IMR-90 (cell line): ENCODE measurements at regions not wholly inside any gene's neighbourhood (a gene's known extent, or its start where the extent isn't known, plus 50 kb on each side); places are given as distances from the start of the nearest gene placed in this dataset.
A peak's percentile ranks its signal among the peaks of the same experiment; 100 is the strongest.

Experiments
- ATAC-seq: fragments of 200-7000 bp; cut with Tn5 transposase; 2 replicates; pipeline ENCODE4 v1.9.1; 2020; ENCODE audit warnings: low read depth, mild to moderate bottlenecking, moderate library complexity
- BruUV-seq: library from RNA; stranded (reverse); fragments of 400-500 nt; replicated peaks from 2 replicates; lab custom pipeline; 2021; lab: Mats Ljungman, UMichigan
- CTCF ChIA-PET: fragments of 300-600 bp; formaldehyde crosslinking; extraction: SDS; loops from one replicate; lab custom pipeline; 2021; ENCODE audit warnings: antibody characterized with exemption; lab: Yijun Ruan, JAX
- POLR2A ChIA-PET: fragments of 300-600 bp; sonication (Branson Sonifier 250); formaldehyde crosslinking; loops from one replicate; lab custom pipeline; 2022; ENCODE audit warnings: antibody characterized with exemption; ENCODE audit not compliant: unreplicated experiment; lab: Charles Lee
- DNase-seq: peaks from one replicate; pipeline ENCODE4 v3.0.0; 2013
- H2AFZ ChIP-seq: replicated peaks from 2 replicates; pipeline ENCODE3; 2013; ENCODE audit warnings: low read length, mild to moderate bottlenecking; ENCODE audit not compliant: poor library complexity
- H2AK5ac ChIP-seq: 2 replicates; pipeline ENCODE4 v1.6.1; 2013; ENCODE audit warnings: low read depth, low read length, inconsistent platforms
- H2AK9ac ChIP-seq: replicated peaks from 2 replicates; pipeline ENCODE3; 2013; ENCODE audit warnings: mild to moderate bottlenecking, low read depth, low read length, moderate library complexity; ENCODE audit not compliant: poor library complexity
- H2BK120ac ChIP-seq: 2 replicates; pipeline ENCODE4 v1.6.1; 2013; ENCODE audit warnings: low read depth, low read length, inconsistent platforms
- H2BK15ac ChIP-seq: 3 replicates; pipeline ENCODE4 v1.6.1; 2013; ENCODE audit warnings: low read depth, low read length, inconsistent platforms
- H2BK20ac ChIP-seq: 2 replicates; pipeline ENCODE4 v1.6.1; 2013; ENCODE audit warnings: low read depth, mild to moderate bottlenecking, inconsistent platforms, low read length, moderate library complexity
- H2BK5ac ChIP-seq: 2 replicates; pipeline ENCODE4 v1.6.1; 2013; ENCODE audit warnings: mild to moderate bottlenecking, low read depth, low read length, inconsistent platforms; ENCODE audit not compliant: poor library complexity, severe bottlenecking
- H3K14ac ChIP-seq: replicated peaks from 2 replicates; pipeline ENCODE4 v1.6.1; 2013; ENCODE audit warnings: low read depth, low read length, inconsistent platforms
- H3K18ac ChIP-seq: 2 replicates; pipeline ENCODE4 v1.6.1; 2013; ENCODE audit warnings: low read depth, low read length, control low read depth
- H3K23ac ChIP-seq: 2 replicates; pipeline ENCODE4 v1.6.1; 2013; ENCODE audit warnings: low read depth, low read length, inconsistent platforms
- H3K27ac ChIP-seq: 2 replicates; pipeline ENCODE4 v1.5.1; 2013; ENCODE audit warnings: mild to moderate bottlenecking, control low read depth, low read length; ENCODE audit not compliant: insufficient read depth
- H3K27me3 ChIP-seq: 2 replicates; pipeline ENCODE4 v1.6.1; 2013; ENCODE audit warnings: low read length; ENCODE audit not compliant: control insufficient read depth, insufficient read depth
- H3K36me3 ChIP-seq: 2 replicates; pipeline ENCODE4 v1.6.1; 2013; ENCODE audit warnings: low read length, mixed read lengths; ENCODE audit not compliant: control insufficient read depth, insufficient read depth
- H3K4ac ChIP-seq: 2 replicates; pipeline ENCODE4 v1.6.1; 2013; ENCODE audit warnings: low read depth, low read length, inconsistent platforms
- H3K4me1 ChIP-seq: 2 replicates; pipeline ENCODE4 v1.6.1; 2013; ENCODE audit warnings: low read length, mixed read lengths; ENCODE audit not compliant: control insufficient read depth, insufficient read depth
- H3K4me2 ChIP-seq: 2 replicates; pipeline ENCODE4 v1.6.1; 2013; ENCODE audit warnings: low read depth, mild to moderate bottlenecking, control low read depth, low read length, moderate library complexity
- H3K4me3 ChIP-seq: 2 replicates; pipeline ENCODE4 v1.5.1; 2013; ENCODE audit warnings: low read depth, mild to moderate bottlenecking, control low read depth, low read length, moderate library complexity; ENCODE audit not compliant: insufficient read depth
- H3K56ac ChIP-seq: 2 replicates; pipeline ENCODE4 v1.6.1; 2013; ENCODE audit warnings: low read length, inconsistent platforms; ENCODE audit not compliant: insufficient read depth; ENCODE audit errors: extremely low read depth
- H3K79me1 ChIP-seq, 2 experiments: 2 replicates each; pipeline ENCODE4 v1.6.1; 2013; ENCODE audit warnings: low read length in 2 of 2, inconsistent platforms in 1 of 2, low read depth in 1 of 2
- H3K9ac ChIP-seq: 2 replicates; pipeline ENCODE4 v1.6.1; 2013; ENCODE audit warnings: low read depth, low read length, control low read depth
- H3K9me1 ChIP-seq: 2 replicates; pipeline ENCODE4 v1.6.1; 2013; ENCODE audit warnings: low read length, inconsistent platforms; ENCODE audit not compliant: insufficient read depth
- H3K9me3 ChIP-seq: 2 replicates; pipeline ENCODE4 v1.6.1; 2013; ENCODE audit warnings: low read length; ENCODE audit not compliant: control insufficient read depth, insufficient read depth
- H4K20me1 ChIP-seq: 2 replicates; pipeline ENCODE4 v1.6.1; 2013; ENCODE audit warnings: low read length, inconsistent platforms; ENCODE audit not compliant: insufficient read depth
- H4K5ac ChIP-seq: 2 replicates; pipeline ENCODE4 v1.6.1; 2013; ENCODE audit warnings: mild to moderate bottlenecking, low read depth, low read length, control low read depth
- H4K8ac ChIP-seq, 2 experiments: 2 replicates each; pipeline ENCODE4 v1.6.1; 2013; ENCODE audit warnings: low read depth in 2 of 2, low read length in 2 of 2, control low read depth in 1 of 2, inconsistent platforms in 1 of 2
- H4K91ac ChIP-seq: 2 replicates; pipeline ENCODE4 v1.6.1; 2013; ENCODE audit warnings: low read depth, low read length, inconsistent platforms; ENCODE audit not compliant: insufficient read depth
- FOS ChIP-seq: fragments of 150-350 bp; IDR thresholded peaks from 2 replicates; pipeline ENCODE4 v1.6.1; 2016; ENCODE audit warnings: low read depth, low read length
- SMC3 ChIP-seq: fragments of 150-350 bp; IDR thresholded peaks from 2 replicates; pipeline ENCODE4 v1.6.1; 2016; ENCODE audit warnings: low read depth, mild to moderate bottlenecking, antibody characterized with exemption, low read length, moderate library complexity
- WGBS, 2 experiments: methylation state at CpG; one replicate each; pipeline versions ENCODE4 v1.1.5 to v1.1.7; 2013; ENCODE audit warnings: missing lambda C conversion rate in 2 of 2; ENCODE audit not compliant: insufficient read length in 1 of 2; ENCODE audit errors: extremely low coverage in 2 of 2; 5-methylcytosine and 5-hydroxymethylcytosine counted together
- dilution Hi-C: fragments of 300-500 bp; cut with HindIII; formaldehyde crosslinking; loops from one replicate; pipeline ENCODE4 v1.14.3; 2018; ENCODE audit warnings: low sequenced_read_pairs; ENCODE audit not compliant: unreplicated experiment
- in situ Hi-C: fragments of 300-500 bp; cut with MboI; formaldehyde crosslinking; loops from 3 replicates; pipeline ENCODE4 v1.14.3; 2019; ENCODE audit warnings: low sequenced_read_pairs, inconsistent platforms, mixed read lengths
- intact Hi-C: fragments of 100-400 bp; cut with micrococcal nuclease; formaldehyde crosslinking; loops from 2 replicates; pipeline ENCODE4 v1.10.0; 2022

DNA sequence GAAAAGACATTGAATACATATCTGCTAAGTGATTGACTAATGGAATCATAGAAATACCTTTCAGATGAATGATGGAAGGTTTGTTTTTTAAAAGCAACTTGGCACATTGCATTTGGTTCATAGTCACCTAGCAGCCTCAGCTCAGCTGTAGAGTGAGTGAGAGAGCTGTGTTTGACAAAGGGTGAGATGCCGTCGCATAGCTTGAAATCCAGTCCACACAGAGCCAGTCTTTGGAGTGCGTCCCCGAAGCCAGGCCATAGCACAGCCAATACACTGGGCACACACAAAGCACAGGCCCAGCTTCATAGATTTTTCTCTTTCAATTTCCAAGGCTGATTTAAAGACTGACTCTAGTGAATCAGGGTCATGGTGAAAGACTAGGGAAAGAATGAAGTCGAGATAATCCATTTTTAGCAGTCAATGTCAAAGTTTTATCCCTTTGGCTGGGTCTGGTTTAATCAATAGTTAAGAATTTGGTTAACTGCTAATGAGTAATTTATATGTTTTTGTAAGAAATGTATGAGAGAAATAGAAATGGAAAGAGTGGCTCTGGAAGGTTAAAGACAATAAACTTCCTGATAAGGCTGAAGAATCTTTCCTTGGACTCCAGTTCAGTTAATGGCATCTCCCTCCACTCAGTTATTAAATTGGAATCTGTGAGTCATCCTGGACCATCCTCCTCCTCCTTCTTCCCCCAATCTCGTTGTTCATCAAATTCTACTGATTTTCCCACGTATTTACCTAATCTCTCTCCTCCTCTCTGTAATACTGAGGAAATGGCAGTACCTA lies 101.2 kb upstream of the IRF2BP2 start:
- POLR2A ChIA-PET: no interaction called here
- WGBS, 2 experiments: no CpG with 5 or more reads among the region's 7 CpGs

More for the DNA sequence above, 101.2 kb upstream of the IRF2BP2 start:
- peaks cover 8% of the 10 kb centered on the region for H3K4me1 ChIP-seq
- peak overlapping the region; percentile 8; the same call in 1 of the 2 replicates for H4K5ac ChIP-seq
- peak overlapping the region in 1 of 2 experiments; percentile 45; a peak in 1 of 4 replicates for H4K8ac ChIP-seq
- peak overlapping the region; percentile 27; the same call in 1 of the 2 replicates for H2AK5ac ChIP-seq
- peak overlapping the region; percentile 35 for H2AFZ ChIP-seq
- no TSS peak for BruUV-seq
- no peaks in the 10 kb centered on the region for H4K20me1 ChIP-seq
- peak overlapping the region; percentile 52; the same call in 1 of the 2 replicates for H3K14ac ChIP-seq
- no peak overlapping the region for H3K4me2 ChIP-seq
- peak; percentile 41; the same call in 1 of the 2 replicates for ATAC-seq
- H3K79me1 ChIP-seq: no peaks in the 10 kb centered on the region
- H3K36me3 ChIP-seq: no peaks in the 10 kb centered on the region
- H3K9me1 ChIP-seq: peaks cover 13% of the 10 kb centered on the region; the same call in 1 of the 2 replicates
- intact Hi-C loops: no loop called here
- peak overlapping the region; percentile 67; the same call in 1 of the 2 replicates for H2BK120ac ChIP-seq
- DNase-seq: peak; percentile 52
- dilution Hi-C loops: no loop called here
- no peak overlapping the region for H3K27ac ChIP-seq
- CTCF ChIA-PET: interaction anchor here (1.1 kb wide), 1 partner anchor 373 kb away, joined by 3 read pairs; no protein-coding TSS in a partner anchor
- H4K91ac ChIP-seq: peak overlapping the region; percentile 38
- H3K23ac ChIP-seq: peak overlapping the region; percentile 23; the same call in 1 of the 2 replicates
- H2BK5ac ChIP-seq: no peak overlapping the region
- H3K9ac ChIP-seq: no peak overlapping the region
- H3K4me3 ChIP-seq: no peak overlapping the region
- TF ChIP-seq SMC3 (no peak), FOS (peak; percentile 3; the same call in 1 of the 2 replicates)
- peak overlapping the region; percentile 24; the same call in 1 of the 3 replicates for H2BK15ac ChIP-seq
- H3K9me3 ChIP-seq: no peaks in the 10 kb centered on the region
- H2AK9ac ChIP-seq: no peak overlapping the region
- no peaks in the 10 kb centered on the region for H3K27me3 ChIP-seq
- no peak overlapping the region for H3K56ac ChIP-seq
- H3K4ac ChIP-seq: peak overlapping the region; percentile 60; the same call in 1 of the 2 replicates
- in situ Hi-C loops: no loop called here
- H2BK20ac ChIP-seq: peak overlapping the region; percentile 11; the same call in 1 of the 2 replicates
- H3K18ac ChIP-seq: peak overlapping the region; percentile 82; the same call in 1 of the 2 replicates
